Spinal cord (tissue), 9 donors: ENCODE measurements at regions not wholly inside any gene's neighbourhood (a gene's known extent, or its start where the extent isn't known, plus 50 kb on each side); places are given as distances from the start of the nearest gene placed in this dataset.

Source experiments
- DNase-seq, 6 donors: peaks; one replicate each; pipeline versions ENCODE4 v3.0.0 to v3.0.0-alpha.2; 2013 to 2015; ENCODE audit warnings: low spot score in 6 of 6, low read depth in 4 of 6
- H3K27ac ChIP-seq: one replicate; pipeline ENCODE4 v1.5.1; 2013; ENCODE audit warnings: low read depth, low read length, control low read depth
- H3K27me3 ChIP-seq: one replicate; pipeline ENCODE4 v1.6.1; 2013; ENCODE audit warnings: low read length; ENCODE audit not compliant: control insufficient read depth, insufficient read depth
- H3K36me3 ChIP-seq: one replicate; pipeline ENCODE4 v1.6.1; 2013; ENCODE audit warnings: low read length; ENCODE audit not compliant: control insufficient read depth, insufficient read depth
- H3K4me1 ChIP-seq: one replicate; pipeline ENCODE4 v1.6.1; 2013; ENCODE audit warnings: low read length; ENCODE audit not compliant: control insufficient read depth, insufficient read depth
- H3K4me3 ChIP-seq: one replicate; pipeline ENCODE4 v1.5.1; 2013; ENCODE audit warnings: low read depth, low read length, control low read depth
- H3K9me3 ChIP-seq: one replicate; pipeline ENCODE4 v1.6.1; 2013; ENCODE audit warnings: low read length; ENCODE audit not compliant: control insufficient read depth, insufficient read depth
- WGBS: methylation state at CpG from one replicate; pipeline ENCODE4 v1.1.5; 2013; ENCODE audit warnings: missing lambda C conversion rate; ENCODE audit not compliant: insufficient coverage; 5-methylcytosine and 5-hydroxymethylcytosine counted together
- donor health status: healthy.

GRCh38 chr2:181143790-181144300 is 163.4 kb downstream of the UBE2E3 start:
- Histone ChIP-seq H3K4me1 (no peaks in the 10 kb centered on the region), H3K27me3 (no peaks in the 10 kb centered on the region), H3K27ac (no peak overlapping the region), H3K9me3 (no peaks in the 10 kb centered on the region), H3K4me3 (no peak overlapping the region), H3K36me3 (no peaks in the 10 kb centered on the region)
- no CpG with 5 or more reads among the region's 2 CpGs for WGBS
- DNase-seq: no peak

- no peaks in the 10 kb centered on the region for H3K27me3 ChIP-seq
- WGBS: 97% methylated on average over 16 of the region's 22 CpGs
- H3K27ac ChIP-seq: no peak overlapping the region
- DNase-seq: no peak
- H3K36me3 ChIP-seq: no peaks in the 10 kb centered on the region
- H3K4me1 ChIP-seq: no peaks in the 10 kb centered on the region
- H3K4me3 ChIP-seq: no peak overlapping the region
- no peaks in the 10 kb centered on the region for H3K9me3 ChIP-seq
These were observed 165.2 kb downstream of the UBE2E3 start for GRCh38 chr2:181145645-181146044.

- 88% methylated on average over 1 of the region's 2 CpGs for WGBS
- Histone ChIP-seq H3K36me3 (no peaks in the 10 kb centered on the region), H3K27ac (no peak overlapping the region), H3K9me3 (no peaks in the 10 kb centered on the region), H3K4me3 (no peak overlapping the region), H3K4me1 (no peaks in the 10 kb centered on the region), H3K27me3 (no peaks in the 10 kb centered on the region)
- DNase-seq: no peak
These were observed 165.8 kb downstream of the UBE2E3 start for GRCh38 chr2:181146171-181146570.

GRCh38 chr2:181149056-181149455 is 168.7 kb downstream of the UBE2E3 start:
- H3K27ac ChIP-seq: no peak overlapping the region
- no peak for DNase-seq
- no CpG with 5 or more reads among the region's 2 CpGs for WGBS
- no peak overlapping the region for H3K4me3 ChIP-seq
- H3K4me1 ChIP-seq: no peaks in the 10 kb centered on the region
- no peaks in the 10 kb centered on the region for H3K27me3 ChIP-seq
- H3K36me3 ChIP-seq: no peaks in the 10 kb centered on the region
- no peaks in the 10 kb centered on the region for H3K9me3 ChIP-seq

- H3K27ac ChIP-seq: no peak overlapping the region
- no peaks in the 10 kb centered on the region for H3K36me3 ChIP-seq
- no peak overlapping the region for H3K4me3 ChIP-seq
- no peak for DNase-seq
- H3K9me3 ChIP-seq: no peaks in the 10 kb centered on the region
- no peaks in the 10 kb centered on the region for H3K4me1 ChIP-seq
- H3K27me3 ChIP-seq: no peaks in the 10 kb centered on the region
These were observed 171.8 kb downstream of the UBE2E3 start for GRCh38 chr2:181152226-181152625.

GRCh38 chr2:181152701-181153100 is 172.3 kb downstream of the UBE2E3 start:
- Histone ChIP-seq H3K36me3 (no peaks in the 10 kb centered on the region), H3K27ac (no peak overlapping the region), H3K27me3 (no peaks in the 10 kb centered on the region), H3K4me3 (no peak overlapping the region), H3K9me3 (no peaks in the 10 kb centered on the region), H3K4me1 (no peaks in the 10 kb centered on the region)
- WGBS: no CpG with 5 or more reads among the region's 2 CpGs
- DNase-seq: no peak

GRCh38 chr2:181153886-181154285 is 173.5 kb downstream of the UBE2E3 start:
- no CpG with 5 or more reads among the region's 1 CpG for WGBS
- no peaks in the 10 kb centered on the region for H3K9me3 ChIP-seq
- DNase-seq: no peak
- no peaks in the 10 kb centered on the region for H3K4me1 ChIP-seq
- H3K27me3 ChIP-seq: no peaks in the 10 kb centered on the region
- no peak overlapping the region for H3K27ac ChIP-seq
- H3K36me3 ChIP-seq: no peaks in the 10 kb centered on the region
- no peak overlapping the region for H3K4me3 ChIP-seq

- Histone ChIP-seq H3K27ac (no peak overlapping the region), H3K36me3 (no peaks in the 10 kb centered on the region), H3K4me1 (no peaks in the 10 kb centered on the region), H3K4me3 (no peak overlapping the region), H3K27me3 (no peaks in the 10 kb centered on the region), H3K9me3 (no peaks in the 10 kb centered on the region)
- WGBS: 100% methylated on average over 1 of the region's 4 CpGs
- no peak for DNase-seq
These were observed 176.9 kb downstream of the UBE2E3 start for GRCh38 chr2:181157326-181157725.

GRCh38 chr2:181158427-181158826 is 178.0 kb downstream of the UBE2E3 start:
- no peaks in the 10 kb centered on the region for H3K9me3 ChIP-seq
- H3K27me3 ChIP-seq: no peaks in the 10 kb centered on the region
- H3K27ac ChIP-seq: no peak overlapping the region
- H3K36me3 ChIP-seq: no peaks in the 10 kb centered on the region
- H3K4me3 ChIP-seq: no peak overlapping the region
- 80% methylated on average over 1 of the region's 1 CpG for WGBS
- no peaks in the 10 kb centered on the region for H3K4me1 ChIP-seq
- DNase-seq: no peak

- DNase-seq: no peak
- no CpG with 5 or more reads among the region's 1 CpG for WGBS
These were observed 181.2 kb downstream of the UBE2E3 start for GRCh38 chr2:181161615-181162014.

More at GRCh38 chr2:181161615-181162014, 181.2 kb downstream of the UBE2E3 start:
- Histone ChIP-seq H3K36me3 (no peaks in the 10 kb centered on the region), H3K4me3 (no peak overlapping the region), H3K27me3 (no peaks in the 10 kb centered on the region), H3K4me1 (no peaks in the 10 kb centered on the region), H3K27ac (no peak overlapping the region), H3K9me3 (no peaks in the 10 kb centered on the region)
